HG03442 (cell line): ENCODE measurements at regions not wholly inside any gene's neighbourhood (a gene's known extent, or its start where the extent isn't known, plus 50 kb on each side); places are given as distances from the start of the nearest gene placed in this dataset.

Experiments
- ATAC-seq: cut with Tn5 transposase; IDR thresholded peaks from one replicate; pipeline ENCODE4 v1.9.1; 2021; ENCODE audit warnings: mild to moderate bottlenecking, moderate library complexity; ENCODE audit not compliant: unreplicated experiment

- no peak for ATAC-seq
These were observed 633.5 kb downstream of the PTPRU start for GRCh38 chr1:29869802-29870201.

- ATAC-seq = no peak
These were observed 632.6 kb downstream of the PTPRU start for GRCh38 chr1:29868944-29869343.

- ATAC-seq = no peak
These were observed 631.8 kb downstream of the PTPRU start for GRCh38 chr1:29868096-29868495.

GRCh38 chr1:29865051-29865450 is 628.7 kb downstream of the PTPRU start:
- ATAC-seq = no peak

- ATAC-seq = no peak
These were observed 628.2 kb downstream of the PTPRU start for GRCh38 chr1:29864431-29865022.

DNA sequence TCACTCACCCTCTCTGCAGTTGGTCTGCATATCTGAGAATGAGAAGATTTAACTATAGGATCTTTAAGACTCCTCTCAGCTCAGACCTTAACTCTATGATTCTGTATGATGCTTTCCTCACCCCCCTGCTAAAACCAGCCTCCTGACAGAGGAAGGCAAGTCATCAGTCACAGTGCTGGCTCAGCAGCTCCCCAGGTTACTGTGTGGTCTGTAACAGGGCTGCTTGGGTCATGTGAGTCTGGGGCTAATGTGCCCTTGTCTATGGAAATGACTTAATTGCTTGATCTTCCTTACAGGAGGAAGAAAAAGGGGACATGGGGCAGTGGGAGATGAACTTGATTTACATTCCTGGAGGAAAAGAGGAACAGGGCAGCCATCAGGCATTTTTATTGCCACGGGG is 625.6 kb downstream of the PTPRU start:
- no peak for ATAC-seq

DNA sequence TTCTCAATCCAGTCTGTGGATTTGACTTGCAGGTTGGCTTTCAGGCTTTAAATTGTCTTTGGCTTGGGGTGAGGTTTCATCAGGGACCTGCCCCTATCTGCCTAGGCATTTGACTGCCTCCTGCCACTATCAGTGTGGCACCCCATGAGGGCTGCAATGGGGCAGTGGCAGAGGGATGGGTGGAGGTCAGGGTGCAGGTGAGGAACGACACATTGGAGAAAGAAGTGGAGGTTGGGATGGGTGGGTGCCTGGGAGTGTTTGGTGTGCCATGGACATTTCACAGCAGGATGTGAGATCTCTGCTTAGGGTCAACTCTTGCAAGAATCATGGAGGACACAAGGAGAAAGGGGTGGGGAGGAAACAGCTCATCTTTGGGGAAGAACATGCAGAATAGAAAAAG is 625.1 kb downstream of the PTPRU start:
- ATAC-seq = no peak

DNA sequence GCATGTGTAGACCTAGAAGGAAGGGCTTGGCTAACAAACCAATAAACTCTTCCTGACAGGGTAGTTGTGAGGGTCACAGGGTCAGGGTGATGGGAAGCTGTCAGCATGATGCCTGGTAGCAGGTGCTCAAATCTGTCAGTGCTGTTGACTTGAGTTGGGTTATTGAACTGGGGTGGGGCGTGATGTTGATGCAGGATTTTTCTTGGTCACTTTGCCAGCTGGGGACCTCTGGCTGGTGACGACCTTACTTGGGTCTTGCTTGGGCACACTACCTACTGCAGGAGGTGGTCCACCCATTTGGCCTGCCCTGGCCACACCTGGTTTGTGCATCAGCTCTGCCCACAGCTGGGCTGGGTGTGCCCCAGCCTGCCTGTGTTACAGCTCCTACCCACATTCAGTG is 624.4 kb downstream of the PTPRU start:
- ATAC-seq = no peak

GRCh38 chr1:29860056-29860455 is 623.7 kb downstream of the PTPRU start:
- ATAC-seq = no peak

- no peak for ATAC-seq
These were observed 622.8 kb downstream of the PTPRU start for GRCh38 chr1:29859126-29859525.

DNA sequence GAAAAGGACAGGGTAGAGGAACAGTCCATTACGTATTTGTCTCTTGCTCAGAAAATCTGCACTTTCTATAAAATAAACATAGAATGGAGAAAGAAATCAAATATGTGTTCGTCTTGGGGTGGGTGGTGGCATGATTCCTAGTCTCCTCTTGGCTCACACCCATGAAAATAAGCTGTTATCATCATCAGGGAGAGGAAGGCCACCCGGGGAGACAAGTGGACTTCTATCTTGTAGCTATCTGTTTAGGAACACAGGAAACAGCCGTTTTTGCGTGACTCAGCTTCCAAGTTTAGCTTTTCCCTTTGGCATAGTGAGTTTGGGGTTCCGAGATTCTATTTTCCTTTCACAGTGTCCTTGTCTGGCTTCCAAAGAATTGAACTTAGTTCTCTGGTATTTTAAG is 622.3 kb downstream of the PTPRU start:
- no peak for ATAC-seq

- ATAC-seq = no peak
These were observed 620.2 kb downstream of the PTPRU start for GRCh38 chr1:29856340-29857114.

DNA sequence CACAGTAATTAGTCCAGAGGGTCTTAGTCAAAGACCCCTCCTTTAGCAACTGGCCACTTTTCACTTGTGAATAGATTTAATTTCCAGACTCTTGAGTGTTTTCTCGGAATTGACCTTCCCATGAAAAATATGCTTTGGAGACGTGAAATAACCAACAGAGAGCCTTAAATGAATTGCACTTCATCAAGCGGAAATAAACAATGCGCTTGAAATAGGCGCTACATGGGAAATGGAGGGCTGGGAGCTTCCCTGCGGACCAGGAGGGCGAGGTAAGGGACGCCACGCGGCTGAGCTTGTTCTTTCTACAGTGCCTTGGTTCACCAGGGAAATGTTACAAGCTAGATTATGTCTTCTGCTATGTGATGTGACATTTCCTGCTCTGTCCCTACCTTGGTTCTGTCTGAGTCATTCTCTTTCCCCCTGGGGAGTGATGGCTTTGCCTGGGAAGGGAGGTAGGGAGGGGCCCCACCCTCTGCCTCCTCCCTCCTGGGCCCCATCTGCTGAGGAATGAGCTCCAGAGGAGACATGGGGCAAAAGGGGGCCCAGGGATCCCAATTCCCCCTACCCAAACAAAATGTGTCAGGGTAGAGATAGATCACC is 619.3 kb downstream of the PTPRU start:
- no peak for ATAC-seq

- ATAC-seq = no peak
These were observed 618.5 kb downstream of the PTPRU start for GRCh38 chr1:29854700-29855276.

GRCh38 chr1:29853716-29854330 is 617.5 kb downstream of the PTPRU start:
- no peak for ATAC-seq

DNA sequence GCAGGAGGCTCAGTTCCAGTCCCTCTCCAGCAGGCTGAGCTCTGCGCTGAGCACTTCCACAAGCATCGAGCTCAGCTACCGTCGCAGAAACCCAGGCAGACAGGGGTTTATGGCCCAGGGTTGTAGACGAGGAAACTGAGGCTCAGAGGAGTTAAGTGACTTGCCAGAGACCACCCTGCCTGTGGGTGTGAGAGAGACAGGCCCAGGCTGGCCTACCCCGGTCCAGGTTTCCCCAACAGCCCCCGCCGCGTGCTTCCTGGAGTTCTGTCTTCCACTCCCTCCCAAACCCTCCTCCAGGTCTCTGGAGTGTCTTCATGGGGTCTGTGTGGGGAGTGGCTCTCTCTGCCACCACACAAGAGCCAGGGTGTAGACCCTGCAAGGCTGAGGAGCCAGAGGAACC is 615.9 kb downstream of the PTPRU start:
- ATAC-seq = no peak

DNA sequence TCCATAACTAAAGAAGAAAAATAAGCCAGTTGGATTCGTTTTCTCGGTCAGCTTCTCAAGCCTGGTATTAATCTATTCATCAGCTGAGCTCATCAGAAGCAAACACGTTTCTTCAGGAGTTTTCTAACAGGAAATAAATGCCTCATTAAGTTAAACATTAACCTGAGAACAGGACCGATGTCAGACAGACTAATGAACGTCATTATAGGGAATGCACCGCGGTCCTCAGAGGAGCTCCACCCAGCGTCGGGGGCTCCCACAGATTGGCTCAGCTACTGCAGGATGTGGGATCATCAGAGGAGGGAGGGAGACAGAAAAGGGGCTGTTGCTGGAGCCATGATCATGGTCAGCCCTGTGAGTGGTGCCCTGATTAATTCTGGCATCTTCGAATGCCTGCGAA is 615.4 kb downstream of the PTPRU start:
- no peak for ATAC-seq

GRCh38 chr1:29849991-29850757 is 613.9 kb downstream of the PTPRU start:
- ATAC-seq = no peak

DNA sequence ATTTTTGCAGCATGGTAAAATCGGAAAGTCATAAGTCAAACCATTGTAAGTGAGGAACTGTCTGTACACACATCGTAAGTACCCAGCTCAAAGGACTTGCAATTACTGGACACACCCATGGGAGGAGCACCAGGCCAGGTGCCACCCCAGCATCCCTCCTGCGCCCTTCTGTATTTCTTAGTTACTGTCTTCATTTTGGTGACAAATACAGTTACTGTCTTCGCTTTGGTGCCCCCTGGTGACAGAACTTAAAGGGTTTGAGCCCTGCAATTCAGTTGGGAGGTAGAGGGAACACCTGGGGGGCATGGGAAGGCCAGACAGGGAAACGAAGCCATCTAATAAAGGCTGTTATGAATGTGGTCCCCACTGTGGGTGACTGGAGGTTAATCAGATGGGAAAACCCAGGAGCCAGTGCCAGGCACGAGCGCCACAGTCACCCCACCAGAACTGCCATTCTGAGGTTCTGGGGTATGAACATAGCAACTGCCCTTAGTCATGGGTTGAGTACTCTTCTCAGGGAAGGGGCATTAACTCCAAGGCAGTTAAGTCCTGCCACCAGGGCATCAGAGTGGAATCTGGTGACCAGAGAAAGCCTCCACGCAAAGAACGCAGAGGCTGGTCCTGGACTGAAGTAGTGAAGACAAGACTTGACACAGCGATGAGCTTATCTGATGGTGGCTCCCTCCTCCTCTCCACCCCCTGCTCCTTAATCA is 612.9 kb downstream of the PTPRU start:
- no peak for ATAC-seq

GRCh38 chr1:29845910-29846309 is 609.6 kb downstream of the PTPRU start:
- ATAC-seq = no peak
